HG03025 (cell line): ENCODE measurements at regions not wholly inside any gene's neighbourhood (a gene's known extent, or its start where the extent isn't known, plus 50 kb on each side); places are given as distances from the start of the nearest gene placed in this dataset.

Source experiments
- ATAC-seq: cut with Tn5 transposase; IDR thresholded peaks from one replicate; pipeline ENCODE4 v1.9.1; 2021; ENCODE audit warnings: mild to moderate bottlenecking, moderate library complexity; ENCODE audit not compliant: unreplicated experiment, low FRiP score

DNA sequence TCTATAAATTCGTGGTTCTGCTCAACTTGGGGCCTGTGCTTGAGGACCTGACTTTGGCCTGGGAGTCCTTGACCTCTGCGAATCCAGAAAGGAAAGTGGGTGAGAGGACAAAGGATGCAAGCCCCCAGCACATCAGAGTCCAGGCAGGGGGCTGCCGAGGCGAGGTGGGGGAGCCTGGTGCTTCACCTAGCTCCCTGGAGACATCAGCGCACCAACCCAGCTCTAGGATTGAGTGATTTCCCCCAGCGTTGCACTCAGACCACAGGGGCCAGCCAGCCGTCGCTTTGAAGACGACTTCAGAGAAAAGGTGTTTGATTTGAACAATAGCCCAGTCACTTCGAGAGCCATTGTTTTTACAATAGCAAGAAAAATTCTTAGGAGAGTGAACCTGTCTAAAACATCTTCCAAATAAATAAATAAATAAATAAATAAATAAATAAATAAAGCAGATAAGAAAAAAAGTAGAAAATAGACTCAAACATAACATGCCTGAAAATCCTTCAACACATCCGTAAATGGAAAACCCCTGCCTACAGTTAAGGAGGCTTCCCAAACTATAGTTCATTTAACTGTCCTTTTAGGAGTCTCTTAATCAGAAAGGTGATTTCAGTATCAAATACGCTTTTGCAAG is 180.9 kb downstream of the RBFOX3 start:
- ATAC-seq = no peak

DNA sequence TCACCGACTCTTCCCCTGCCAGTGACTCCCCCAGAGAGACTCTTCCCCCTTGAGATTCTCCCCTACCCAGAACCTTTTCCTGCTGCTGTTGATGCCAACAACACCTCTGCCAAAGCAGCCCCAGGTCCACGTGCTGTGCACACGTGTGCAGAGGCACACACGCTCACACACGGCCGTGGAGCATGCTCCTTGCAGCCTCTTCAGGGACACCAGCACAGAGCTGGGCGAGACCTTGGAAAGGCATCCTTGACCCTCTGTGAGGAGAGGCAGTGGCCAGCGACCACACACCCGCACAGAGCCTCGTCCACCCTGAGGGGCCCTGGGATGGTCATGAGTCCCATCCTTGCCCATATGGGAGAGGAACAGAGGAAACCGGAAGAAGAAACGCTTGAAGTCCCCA is 181.9 kb downstream of the RBFOX3 start:
- no peak for ATAC-seq

DNA sequence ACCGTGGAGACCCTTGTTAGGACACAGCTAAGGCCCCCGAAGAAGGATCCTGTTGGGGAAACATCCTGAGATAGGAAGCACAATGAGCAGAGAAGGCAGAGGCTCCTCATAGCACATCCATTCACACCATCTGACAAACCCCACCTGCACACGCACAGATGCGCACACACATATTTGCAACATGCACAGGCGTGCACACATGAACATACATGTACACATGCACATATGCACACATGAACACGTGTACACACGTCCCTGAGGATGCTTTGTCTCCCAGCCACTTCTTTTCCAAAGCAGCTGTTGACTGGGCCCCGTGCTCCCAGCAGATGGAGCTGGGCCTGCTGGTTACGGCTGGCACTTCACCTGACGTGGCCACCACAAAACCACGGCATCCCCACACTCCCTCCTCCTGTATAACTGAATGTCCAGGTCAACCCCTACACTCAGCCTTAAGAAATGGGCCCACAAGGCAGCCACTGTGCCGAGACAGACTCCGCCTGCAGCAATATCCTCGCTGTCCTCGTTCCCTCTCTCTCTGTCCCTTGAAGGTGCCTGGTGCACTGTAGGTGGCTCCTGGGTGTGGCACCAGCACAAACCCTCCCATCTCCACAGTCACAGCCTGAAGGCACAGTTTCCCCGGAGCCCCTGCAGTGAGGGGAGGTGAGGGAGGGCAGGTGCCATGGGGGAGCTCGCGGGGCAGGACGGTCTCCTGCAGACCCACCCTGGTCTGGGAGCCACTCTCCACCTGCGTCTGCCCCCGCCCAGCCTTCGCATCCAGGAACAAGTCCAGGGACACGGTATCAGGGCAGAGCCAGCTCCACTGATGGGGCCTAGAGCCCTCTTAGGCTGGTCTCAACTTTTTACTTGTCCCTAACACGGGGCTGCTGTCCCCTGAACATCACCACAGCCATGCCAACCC is 183.0 kb downstream of the RBFOX3 start:
- no peak for ATAC-seq

DNA sequence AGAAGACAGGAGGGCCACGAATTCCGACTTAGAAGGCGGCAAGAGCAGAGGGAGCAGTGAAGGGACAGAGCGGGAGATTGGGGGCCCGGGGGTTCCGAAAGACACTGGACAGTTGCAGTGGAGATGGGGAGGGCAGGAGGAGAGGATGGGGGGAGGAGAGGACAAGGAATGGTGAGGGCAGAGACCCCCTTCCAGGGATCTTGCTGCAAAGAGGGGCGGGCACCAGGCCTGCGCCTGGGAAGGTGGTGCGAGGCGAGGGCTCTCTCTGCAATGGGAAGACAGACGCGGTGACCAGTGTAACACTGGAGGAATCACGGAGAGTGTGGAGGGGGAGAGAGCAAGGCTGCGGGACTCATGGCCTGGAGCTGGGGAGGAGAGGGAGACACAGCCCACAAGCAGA is 185.2 kb downstream of the RBFOX3 start:
- ATAC-seq = no peak

DNA sequence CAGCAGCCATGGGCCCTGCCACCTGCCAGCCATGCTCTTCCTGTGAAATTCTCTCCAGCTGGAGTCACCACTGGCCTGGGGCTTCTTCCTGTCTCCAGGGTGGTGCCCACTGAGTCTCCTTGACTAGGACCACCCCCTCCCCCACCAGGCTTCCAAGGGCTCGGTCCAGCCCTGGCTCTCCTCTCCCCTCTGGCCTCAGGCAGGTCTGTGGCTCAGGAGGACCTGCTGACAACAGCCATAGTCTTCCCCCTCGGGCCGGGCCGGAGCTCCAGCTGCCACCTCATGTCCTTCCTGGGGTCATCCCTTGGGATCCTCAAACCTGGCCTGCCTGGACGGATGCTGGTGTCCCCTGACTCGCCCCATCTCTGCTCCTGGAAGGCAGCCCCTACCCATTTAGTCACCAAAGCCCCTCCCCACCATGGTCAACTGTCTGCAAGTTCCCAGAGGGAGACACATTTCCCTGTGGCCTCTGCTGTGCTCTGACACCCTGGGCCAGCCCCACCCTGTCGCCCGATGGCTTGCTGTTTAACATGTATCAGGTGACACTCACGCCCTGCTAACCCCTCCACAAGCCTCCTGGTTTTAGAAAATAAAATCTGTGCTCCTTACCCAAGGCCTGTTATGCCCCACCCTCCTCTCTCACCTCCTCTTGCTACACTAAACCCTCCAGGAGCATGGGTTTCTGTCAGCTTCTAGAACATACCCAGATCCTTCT is 186.2 kb downstream of the RBFOX3 start:
- ATAC-seq = no peak

DNA sequence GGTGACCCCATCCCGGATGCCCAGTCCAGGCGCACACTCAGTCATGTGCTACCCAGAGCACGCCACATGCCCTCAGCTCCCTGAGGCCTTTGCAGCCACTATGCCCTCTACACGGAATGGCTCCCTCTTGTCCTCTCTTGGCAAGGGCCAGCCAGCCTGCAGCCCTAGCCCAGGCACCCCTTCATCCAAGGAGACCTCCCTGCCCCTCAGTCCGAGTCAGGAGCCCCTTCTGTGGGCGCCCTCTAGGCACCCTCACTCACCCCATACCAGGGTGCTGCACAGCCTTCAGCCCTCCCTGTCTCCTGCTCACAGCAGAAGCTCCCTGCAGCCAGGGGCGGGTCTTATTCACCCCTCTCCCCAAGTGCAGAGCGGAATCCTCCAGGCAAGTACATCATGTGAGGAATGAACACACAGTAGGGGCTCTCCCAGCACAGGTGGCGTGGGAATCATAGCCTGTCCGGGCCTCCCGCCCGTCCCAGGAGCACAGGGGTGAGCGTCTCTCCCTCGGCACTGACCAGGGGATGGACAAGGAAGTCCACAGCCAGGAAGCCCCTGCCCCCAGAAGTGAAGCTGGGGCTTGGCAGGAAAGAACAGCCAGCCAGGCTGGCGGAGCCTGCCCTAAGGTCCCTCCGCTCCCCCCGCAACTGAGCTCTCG is 186.9 kb downstream of the RBFOX3 start:
- ATAC-seq = no peak

DNA sequence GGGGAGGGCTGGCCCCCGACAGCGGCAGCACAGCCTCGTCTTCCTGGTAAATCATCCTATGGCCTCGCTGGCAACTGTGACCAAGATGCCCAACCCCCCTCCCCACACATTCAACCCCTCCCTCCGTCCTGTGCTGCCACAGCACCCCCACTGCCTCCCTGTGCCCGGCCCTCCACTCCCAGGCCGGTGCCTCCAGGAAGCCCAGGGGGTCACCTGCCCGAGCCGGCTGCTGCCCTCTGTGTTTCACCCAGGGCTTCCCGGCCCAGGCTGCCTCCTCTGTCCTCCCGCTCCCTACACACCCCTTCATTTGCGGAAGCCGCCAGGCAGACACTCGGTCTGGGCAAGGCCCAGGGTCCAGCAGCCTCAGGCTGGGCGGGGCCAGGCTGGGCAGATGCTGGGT is 188.6 kb downstream of the RBFOX3 start:
- no peak for ATAC-seq

DNA sequence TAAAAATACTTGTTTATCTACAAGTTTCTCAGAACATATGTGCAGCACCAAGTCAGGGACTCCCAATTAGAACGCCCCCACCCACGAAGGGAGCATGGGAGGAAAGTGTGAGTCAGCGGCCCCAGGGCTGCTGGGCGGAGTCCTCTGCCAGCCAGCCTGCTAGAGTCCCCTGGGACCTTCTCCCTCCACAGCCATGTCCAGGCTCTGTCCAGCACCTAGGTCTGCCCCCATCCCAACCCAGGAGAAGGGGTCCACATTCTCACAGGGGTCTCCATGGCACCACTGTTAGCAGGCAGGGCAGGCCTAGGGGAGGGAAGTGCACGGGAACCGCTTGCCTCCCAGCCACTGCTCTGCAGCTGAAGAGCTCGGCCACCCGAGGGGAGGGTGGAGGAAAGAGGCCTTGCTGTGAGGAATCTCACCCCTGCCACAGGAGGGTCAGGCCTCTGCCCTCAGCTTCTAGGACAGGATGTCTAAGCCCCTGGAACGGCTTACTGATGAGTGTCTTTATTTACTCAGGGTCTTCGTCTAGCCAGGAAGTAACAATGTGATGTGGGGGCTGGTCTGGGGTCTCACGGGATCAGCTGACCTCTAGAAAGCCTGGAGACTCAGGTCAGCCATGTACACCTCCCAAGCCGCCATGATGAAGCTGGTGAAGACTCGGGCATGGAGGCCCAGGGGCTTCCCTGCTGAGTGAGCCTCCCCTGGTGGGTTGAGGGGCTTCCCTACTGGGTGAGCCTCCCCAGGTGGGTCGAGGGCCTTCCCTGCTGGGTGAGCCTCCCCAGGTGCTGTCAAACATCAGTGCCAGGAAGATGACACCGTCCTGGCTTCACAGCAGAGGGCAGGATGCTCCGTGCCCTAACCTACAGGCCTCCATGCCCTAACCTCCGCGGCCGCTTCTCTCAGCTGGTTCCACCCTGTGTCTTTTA is 190.3 kb downstream of the RBFOX3 start:
- no peak for ATAC-seq

DNA sequence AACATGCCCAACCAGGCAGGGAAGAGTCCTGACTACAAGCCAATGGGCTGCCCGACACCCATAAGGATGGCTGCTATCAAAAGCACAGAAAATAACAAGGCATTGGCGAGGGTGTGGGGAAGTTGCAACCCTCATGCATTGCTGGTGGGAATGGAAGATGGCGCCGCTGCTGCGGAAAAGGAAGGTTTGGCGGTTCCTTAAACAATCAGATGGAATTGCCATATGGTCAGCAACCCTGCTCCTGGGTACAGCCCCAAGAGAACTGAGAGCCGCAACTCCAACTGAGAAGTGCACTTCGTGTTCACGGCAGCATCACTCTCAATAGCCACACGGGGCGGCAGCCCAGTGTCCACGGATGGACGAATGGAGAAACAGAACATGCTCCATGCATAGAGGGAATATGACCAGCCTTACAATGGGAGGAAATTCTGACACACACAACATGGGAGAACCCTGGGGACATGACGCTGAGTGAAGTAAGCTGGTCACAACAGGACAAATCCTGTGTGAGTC is 193.3 kb downstream of the RBFOX3 start:
- ATAC-seq = no peak

DNA sequence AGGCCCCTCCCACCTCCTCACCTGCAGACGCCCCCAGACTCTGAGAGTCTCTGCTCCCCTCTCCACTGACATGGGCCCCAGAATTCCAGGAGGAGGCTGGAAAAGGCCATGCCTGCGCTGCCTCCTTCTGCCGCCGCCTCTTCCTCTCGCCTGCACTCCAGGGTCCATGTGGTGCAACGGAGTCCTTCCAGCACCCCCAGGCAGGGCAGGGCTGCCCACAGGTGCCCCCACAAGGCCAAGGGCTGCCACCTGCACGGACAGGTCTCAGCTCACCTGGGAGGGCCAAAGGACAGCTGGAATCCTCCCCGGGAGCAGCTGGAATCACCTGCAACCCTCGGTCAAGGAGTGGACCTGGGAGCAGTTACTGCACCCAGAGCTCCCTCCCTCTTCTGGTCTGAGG is 194.9 kb downstream of the RBFOX3 start:
- no peak for ATAC-seq

DNA sequence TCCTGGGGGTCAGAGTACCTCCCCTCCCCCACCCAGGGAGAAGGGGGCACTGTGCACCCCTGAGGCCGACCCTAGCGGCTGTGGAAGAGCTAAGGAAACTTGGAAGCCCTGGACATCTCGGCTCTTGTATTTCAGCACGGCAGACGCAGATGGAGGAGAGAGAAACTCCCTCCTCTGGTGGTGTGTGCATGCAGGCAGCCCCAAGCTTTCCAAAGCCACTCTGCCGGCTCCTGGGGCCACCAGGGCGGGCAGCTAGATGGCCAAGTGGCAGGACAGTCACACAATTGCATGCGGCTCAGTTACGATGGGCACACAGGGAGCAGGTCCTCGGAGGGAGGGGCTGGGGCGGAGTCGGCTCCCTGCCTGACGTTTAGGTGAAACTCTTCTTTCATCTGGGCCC is 195.5 kb downstream of the RBFOX3 start:
- no peak for ATAC-seq

DNA sequence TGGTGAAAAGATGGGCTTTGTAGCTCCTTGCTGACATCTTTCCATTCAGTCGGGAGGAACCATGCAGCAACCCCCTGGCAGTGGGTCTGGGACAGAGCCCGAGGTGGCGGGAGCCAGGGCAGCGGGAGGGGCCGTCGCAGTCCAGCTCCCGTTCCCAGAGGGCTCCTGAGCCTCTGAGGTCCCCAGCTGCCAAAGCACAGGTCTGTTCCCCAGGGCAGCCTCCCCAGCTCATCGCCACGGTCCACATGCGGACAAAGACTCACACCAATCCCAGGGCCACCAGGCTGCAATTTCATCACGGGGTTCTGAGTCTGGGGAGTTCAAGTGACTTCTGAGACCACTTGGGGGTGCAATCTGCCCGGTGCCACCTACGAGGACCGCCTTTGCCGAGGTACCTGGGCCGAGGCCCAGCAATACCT is 196.0 kb downstream of the RBFOX3 start:
- no peak for ATAC-seq

DNA sequence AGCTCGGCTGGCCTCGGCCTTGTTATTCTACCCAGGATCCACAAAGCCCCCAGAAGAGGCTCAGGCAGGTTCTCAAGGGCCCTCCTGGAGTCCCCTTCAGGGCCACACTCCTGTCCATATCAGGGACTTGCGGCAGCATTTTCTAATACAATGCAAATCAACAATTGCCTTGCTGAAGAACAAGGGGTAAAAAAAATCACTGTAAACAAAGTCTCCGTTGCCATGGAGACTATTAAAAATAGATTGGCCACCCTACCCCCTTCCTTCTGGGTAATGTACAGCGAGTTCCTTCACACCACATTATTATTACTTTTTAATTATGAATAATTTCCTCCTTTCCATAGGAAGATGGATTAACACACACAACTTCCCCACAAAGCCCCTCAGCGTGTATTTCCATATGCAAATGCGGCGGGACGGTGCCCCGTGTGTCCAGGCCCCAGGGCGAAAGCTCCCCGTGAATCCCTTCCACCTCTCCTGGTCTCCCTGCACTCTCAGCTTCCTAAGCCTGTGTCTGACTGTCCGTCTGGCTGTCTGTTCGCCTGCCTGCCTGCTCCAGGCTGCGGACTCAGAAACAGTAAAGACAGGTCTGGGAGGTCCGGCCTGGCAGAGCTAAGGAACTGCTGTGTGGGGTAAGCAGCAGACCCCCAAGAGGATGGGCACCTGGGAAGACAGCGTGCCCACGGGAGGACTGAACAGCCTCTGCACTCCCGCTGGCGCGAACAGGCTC is 196.6 kb downstream of the RBFOX3 start:
- no peak for ATAC-seq

DNA sequence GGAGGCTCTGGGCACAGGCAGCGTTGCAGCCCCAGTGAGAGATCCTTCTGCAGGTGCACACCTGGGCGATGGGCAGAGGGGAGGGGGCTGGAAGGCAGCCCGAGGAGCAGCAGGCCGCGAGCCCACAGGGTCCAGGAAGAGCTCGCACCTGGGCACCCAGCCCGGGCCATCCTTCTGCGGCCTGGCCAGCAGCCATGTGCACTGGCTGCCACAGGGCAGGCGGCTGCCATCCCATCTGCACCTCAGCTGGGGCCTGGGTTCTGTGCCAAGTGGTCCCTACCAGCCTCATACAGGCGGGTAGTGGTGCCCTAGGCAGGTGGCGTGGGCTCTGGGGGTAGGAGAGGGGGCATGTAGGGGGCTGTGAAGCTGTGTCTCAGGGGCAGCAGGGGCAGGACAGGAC is 197.2 kb downstream of the RBFOX3 start:
- no peak for ATAC-seq

DNA sequence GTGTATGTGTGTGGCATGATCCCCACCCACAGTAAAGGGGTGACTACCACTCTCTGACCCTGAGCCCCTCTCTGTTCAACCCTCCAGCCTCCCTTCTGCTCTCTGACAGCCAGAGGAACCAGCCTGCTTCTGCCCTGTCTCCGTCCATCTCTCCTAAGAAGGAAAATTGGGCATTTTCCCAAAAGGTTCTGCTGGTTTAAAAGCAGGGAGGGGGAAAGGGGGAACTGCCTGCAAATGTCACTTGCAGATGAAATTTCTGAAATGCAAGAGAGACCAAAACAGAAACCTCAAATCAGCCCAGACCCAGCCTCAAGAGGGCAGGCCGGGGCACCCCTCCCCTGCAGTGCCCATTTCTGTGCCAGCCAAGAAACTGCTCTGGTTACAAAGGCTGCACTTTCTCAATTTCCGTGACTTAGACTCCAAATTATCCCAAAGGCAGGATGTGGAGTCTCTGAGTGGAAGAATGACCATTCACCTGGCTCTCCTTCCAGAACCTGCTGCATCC is 197.9 kb downstream of the RBFOX3 start:
- no peak for ATAC-seq

DNA sequence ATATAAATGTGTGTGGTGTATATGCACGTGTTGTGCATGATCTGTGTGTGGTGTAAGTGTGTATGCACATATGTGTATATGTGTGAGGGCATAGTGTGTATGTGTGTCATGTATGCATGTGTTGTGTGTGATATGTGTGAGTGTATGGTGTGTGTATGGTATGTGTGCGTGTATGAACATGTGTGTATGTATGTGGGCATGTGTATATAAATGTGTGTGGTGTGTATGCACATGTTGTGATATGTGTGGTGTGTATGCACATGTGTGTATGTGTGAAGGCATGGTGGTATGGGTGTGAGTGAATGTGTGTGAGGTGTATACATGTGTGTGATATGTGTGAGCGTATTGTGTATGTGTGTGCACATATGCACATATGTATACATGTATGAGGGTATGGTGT is 198.7 kb downstream of the RBFOX3 start:
- no peak for ATAC-seq

DNA sequence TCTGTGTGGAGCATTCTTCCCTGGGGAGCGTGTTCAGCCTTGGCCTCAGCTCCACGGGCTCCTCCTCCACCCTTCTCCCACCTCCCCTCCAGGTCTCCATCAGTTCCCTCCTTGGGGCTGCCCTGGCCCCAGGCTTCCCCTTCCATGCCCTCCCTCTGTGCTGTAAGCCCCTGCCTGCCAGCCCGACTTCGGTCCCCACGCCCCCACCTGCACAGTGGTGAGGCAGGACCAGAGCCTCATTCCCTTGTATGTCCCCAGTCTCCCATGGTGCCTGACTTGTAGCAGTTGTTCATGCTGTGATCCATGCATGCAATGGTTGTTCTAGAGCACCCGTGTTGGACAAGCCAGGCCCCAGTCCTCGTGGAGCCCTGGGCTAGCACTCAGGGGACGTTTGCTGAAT is 199.4 kb downstream of the RBFOX3 start:
- no peak for ATAC-seq

DNA sequence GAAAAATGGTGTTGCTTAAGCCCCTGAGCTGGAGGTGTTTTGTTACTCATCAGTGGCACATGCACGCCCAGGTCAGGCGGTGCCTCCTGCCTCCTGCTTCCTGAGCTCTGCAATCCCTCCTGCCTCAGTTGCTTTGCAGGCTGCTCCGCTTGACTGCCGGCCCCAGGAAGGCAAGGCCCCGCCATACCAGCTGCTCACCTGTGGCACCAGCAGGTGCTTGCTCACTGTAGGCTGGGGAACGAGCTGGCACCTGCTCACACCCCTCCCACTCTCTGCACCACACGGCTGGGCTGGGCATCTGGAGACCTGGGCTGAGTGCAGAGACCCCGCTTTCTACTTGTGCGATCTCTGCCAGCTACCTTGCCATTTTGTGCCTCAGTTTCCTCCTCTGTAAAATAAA is 200.2 kb downstream of the RBFOX3 start:
- no peak for ATAC-seq

DNA sequence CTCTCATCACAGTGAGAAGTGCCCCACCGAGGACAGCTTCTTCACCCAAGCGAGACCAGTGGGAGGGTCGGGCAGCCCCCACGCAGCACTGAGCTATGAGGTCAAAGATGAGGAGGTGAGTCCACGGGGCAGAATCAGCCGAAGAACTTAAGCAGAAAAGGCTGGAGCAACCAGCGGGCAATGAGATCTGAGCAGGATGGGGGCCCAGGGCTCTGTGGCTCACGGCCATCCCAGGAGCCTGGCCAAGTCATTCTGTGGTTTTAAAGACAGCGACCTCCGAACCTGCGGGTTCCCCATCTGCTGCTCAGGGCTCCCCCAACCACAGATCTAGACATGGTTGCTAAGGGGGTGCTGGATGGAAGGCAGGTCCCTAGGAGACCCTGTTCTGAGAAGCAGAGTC is 202.6 kb downstream of the RBFOX3 start:
- no peak for ATAC-seq
